LHCN-M2 (cell line): ENCODE measurements at regions not wholly inside any gene's neighbourhood (a gene's known extent, or its start where the extent isn't known, plus 50 kb on each side); places are given as distances from the start of the nearest gene placed in this dataset.

ENCODE experiments used
- DNase-seq: peaks from one replicate; pipeline ENCODE4 v3.0.0-alpha.2; 2012; ENCODE audit warnings: low read depth

- DNase-seq, result no peak
Observed at GRCh38 chrX:39497702-39498265, 600.0 kb downstream of the BCOR start.

- DNase-seq, result no peak
Observed at GRCh38 chrX:39499996-39500395, 597.8 kb downstream of the BCOR start.

GRCh38 chrX:39501822-39502221 lies 595.9 kb downstream of the BCOR start:
- DNase-seq, result no peak

- no peak for DNase-seq
Observed at GRCh38 chrX:39502486-39502885, 595.3 kb downstream of the BCOR start.

GRCh38 chrX:39504227-39504626 lies 593.5 kb downstream of the BCOR start:
- DNase-seq, result no peak

GRCh38 chrX:39504850-39505259 lies 592.9 kb downstream of the BCOR start:
- no peak for DNase-seq

- no peak for DNase-seq
Observed at GRCh38 chrX:39506131-39506530, 591.6 kb downstream of the BCOR start.

GRCh38 chrX:39507034-39507433 lies 590.7 kb downstream of the BCOR start:
- no peak for DNase-seq

GRCh38 chrX:39507617-39508299 lies 590.0 kb downstream of the BCOR start:
- no peak for DNase-seq

GRCh38 chrX:39508300-39508692 lies 589.5 kb downstream of the BCOR start:
- DNase-seq, result no peak

- DNase-seq, result no peak
Observed at GRCh38 chrX:39509157-39509556, 588.6 kb downstream of the BCOR start.

GRCh38 chrX:39513836-39514235 lies 583.9 kb downstream of the BCOR start:
- DNase-seq, result peak; percentile 3

GRCh38 chrX:39514801-39515200 lies 583.0 kb downstream of the BCOR start:
- DNase-seq, result no peak

GRCh38 chrX:39516427-39516841 lies 581.3 kb downstream of the BCOR start:
- no peak for DNase-seq

- DNase-seq, result no peak
Observed at GRCh38 chrX:39518476-39519029, 579.2 kb downstream of the BCOR start.

- DNase-seq, result no peak
Observed at GRCh38 chrX:39519030-39519488, 578.7 kb downstream of the BCOR start.

- no peak for DNase-seq
Observed at GRCh38 chrX:39519566-39520301, 578.0 kb downstream of the BCOR start.

- no peak for DNase-seq
Observed at GRCh38 chrX:39525758-39526157, 572.0 kb downstream of the BCOR start.

GRCh38 chrX:39527025-39527424 lies 570.7 kb downstream of the BCOR start:
- DNase-seq, result peak; percentile 18

- no peak for DNase-seq
Observed at GRCh38 chrX:39528161-39528916, 569.4 kb downstream of the BCOR start.

GRCh38 chrX:39532761-39533160 lies 565.0 kb downstream of the BCOR start:
- no peak for DNase-seq

GRCh38 chrX:39534949-39535348 lies 562.8 kb downstream of the BCOR start:
- DNase-seq, result no peak
